CD14-positive monocyte (primary cell): ENCODE measurements at regions not wholly inside any gene's neighbourhood (a gene's known extent, or its start where the extent isn't known, plus 50 kb on each side); places are given as distances from the start of the nearest gene placed in this dataset.

Experiments
- DNase-seq, 3 donors: peaks; one replicate each; pipeline ENCODE4 v3.0.0-alpha.2; 2011 to 2022
- H2AFZ ChIP-seq: 2 replicates; pipeline ENCODE4 v1.6.0; 2012; ENCODE audit warnings: mild to moderate bottlenecking, low read depth, low read length, inconsistent platforms; ENCODE audit not compliant: insufficient read depth, poor library complexity, severe bottlenecking
- H3K27ac ChIP-seq, 2 donors: 1 replicate in 1 of 2; 2 replicates in 1 of 2; pipeline ENCODE4 v1.5.1; 2012 to 2013; ENCODE audit warnings: low read length in 2 of 2, control low read depth in 1 of 2, inconsistent platforms in 1 of 2, low read depth in 1 of 2, mild to moderate bottlenecking in 1 of 2
- H3K27me3 ChIP-seq, 2 donors: one replicate each; pipeline versions ENCODE4 v1.6.0 to v1.6.1; 2011 to 2013; ENCODE audit warnings: low read length in 2 of 2; ENCODE audit not compliant: control insufficient read depth in 2 of 2, insufficient read depth in 2 of 2
- H3K36me3 ChIP-seq, 2 donors: replicated peaks in 1 of 2; 1 replicate in 1 of 2; 2 replicates in 1 of 2; pipeline versions ENCODE4 v1.5.1 to v1.6.1; 2012 to 2013; ENCODE audit warnings: low read length in 2 of 2, control low read depth in 1 of 2, inconsistent platforms in 1 of 2, mild to moderate bottlenecking in 1 of 2; ENCODE audit not compliant: insufficient read depth in 2 of 2, control insufficient read depth in 1 of 2
- H3K4me1 ChIP-seq, 2 donors: 1 replicate in 1 of 2; 2 replicates in 1 of 2; pipeline versions ENCODE4 v1.5.1 to v1.6.1; 2012 to 2013; ENCODE audit warnings: low read length in 2 of 2, control low read depth in 1 of 2, inconsistent platforms in 1 of 2, mild to moderate bottlenecking in 1 of 2, moderate library complexity in 1 of 2; ENCODE audit not compliant: insufficient read depth in 2 of 2, control insufficient read depth in 1 of 2
- H3K4me2 ChIP-seq: replicated peaks from 2 replicates; pipeline ENCODE3; 2012; ENCODE audit warnings: low read length, moderate library complexity, mild to moderate bottlenecking; ENCODE audit not compliant: poor library complexity, severe bottlenecking; ENCODE audit errors: extremely low read depth
- H3K4me3 ChIP-seq, 3 experiments: fragments of 200-600 bp in 1 of 3; sonication (generic) in 1 of 3; replicated peaks in 1 of 3; 1 replicate in 2 of 3; 2 replicates in 1 of 3; pipeline ENCODE4 v1.5.1; 2011 to 2013; ENCODE audit warnings: low read length in 3 of 3, mild to moderate bottlenecking in 3 of 3, control low read depth in 2 of 3, low read depth in 2 of 3, inconsistent platforms in 1 of 3, moderate library complexity in 1 of 3
- H3K79me2 ChIP-seq: 2 replicates; pipeline ENCODE4 v1.6.0; 2012; ENCODE audit warnings: mild to moderate bottlenecking, control low read depth, inconsistent platforms, low read length, moderate library complexity; ENCODE audit not compliant: insufficient read depth
- H3K9ac ChIP-seq: 2 replicates; pipeline ENCODE4 v1.6.0; 2017; ENCODE audit warnings: low read length, mild to moderate bottlenecking; ENCODE audit not compliant: insufficient read depth, poor library complexity, severe bottlenecking
- H3K9me3 ChIP-seq, 2 donors: replicated peaks in 1 of 2; 1 replicate in 1 of 2; 2 replicates in 1 of 2; pipeline versions ENCODE4 v1.5.1 to v1.6.1; 2012 to 2013; ENCODE audit warnings: low read length in 2 of 2, control low read depth in 1 of 2; ENCODE audit not compliant: control insufficient read depth in 1 of 2, insufficient read depth in 1 of 2
- H4K20me1 ChIP-seq: 2 replicates; pipeline ENCODE4 v1.6.0; 2012; ENCODE audit warnings: mild to moderate bottlenecking, low read length, control low read depth, moderate library complexity; ENCODE audit not compliant: insufficient read depth
- H3K27ac Mint-ChIP-seq, 7 donors: one replicate each; pipeline ENCODE4 v1.8.0; 2020; ENCODE audit warnings: mild to moderate bottlenecking in 7 of 7, mixed read lengths in 7 of 7, moderate library complexity in 6 of 7, inconsistent platforms in 2 of 7
- H3K27me3 Mint-ChIP-seq, 3 donors: one replicate each; pipeline ENCODE4 v1.8.0; 2021 to 2022; ENCODE audit warnings: low read depth in 3 of 3, mild to moderate bottlenecking in 3 of 3, mixed read lengths in 3 of 3, moderate library complexity in 3 of 3, inconsistent platforms in 1 of 3
- H3K36me3 Mint-ChIP-seq, 2 donors: one replicate each; pipeline ENCODE4 v1.8.0; 2020; ENCODE audit warnings: mixed read lengths in 2 of 2, inconsistent platforms in 1 of 2, mild to moderate bottlenecking in 1 of 2
- H3K4me1 Mint-ChIP-seq: one replicate; pipeline ENCODE4 v1.8.0; 2020; ENCODE audit warnings: mild to moderate bottlenecking, mixed read lengths
- H3K4me3 Mint-ChIP-seq, 2 donors: one replicate each; pipeline ENCODE4 v1.8.0; 2020; ENCODE audit warnings: mild to moderate bottlenecking in 2 of 2, mixed read lengths in 2 of 2, moderate library complexity in 1 of 2
- H3K9me3 Mint-ChIP-seq, 7 donors: one replicate each; pipeline ENCODE4 v1.8.0; 2020 to 2022; ENCODE audit warnings: mixed read lengths in 7 of 7, mild to moderate bottlenecking in 6 of 7, moderate library complexity in 6 of 7, inconsistent platforms in 2 of 7
- CTCF ChIP-seq: fragments of 200-600 bp; IDR thresholded peaks from one replicate; pipeline ENCODE4 v1.8.0; 2022; ENCODE audit warnings: antibody characterized with exemption, mild to moderate bottlenecking
- WGBS: methylation state at CpG from one replicate; pipeline ENCODE4 v1.1.5; 2013; ENCODE audit warnings: missing lambda C conversion rate; ENCODE audit not compliant: insufficient coverage; 5-methylcytosine and 5-hydroxymethylcytosine counted together
- intact Hi-C, 2 donors: fragments of 100-400 bp; cut with micrococcal nuclease; formaldehyde crosslinking; loops; one replicate each; pipeline versions ENCODE4 v1.15.0 to v1.15.1; 2023

- Mint-ChIP-seq H3K4me1 (peaks cover 12% of the 10 kb centered on the region), H3K9me3 (peaks cover 0 to 10% (median 3%) of the 10 kb centered on the region in 7 donors), H3K27ac (no peak overlapping the region), H3K4me3 (no peak overlapping the region), H3K36me3 (no peaks in the 10 kb centered on the region), H3K27me3 (peaks cover 1 to 11% (median 5%) of the 10 kb centered on the region in 3 donors)
- Histone ChIP-seq H3K36me3 (no peaks in the 10 kb centered on the region), H3K9ac (no peak overlapping the region), H3K4me3 (no peak overlapping the region), H3K4me2 (no peak overlapping the region), H3K27ac (no peak overlapping the region), H3K9me3 (no peaks in the 10 kb centered on the region), H3K79me2 (no peaks in the 10 kb centered on the region), H4K20me1 (no peaks in the 10 kb centered on the region), H2AFZ (no peak overlapping the region), H3K27me3 (no peaks in the 10 kb centered on the region), H3K4me1 (no peaks in the 10 kb centered on the region)
- DNase-seq, result no peak
- no peak for TF ChIP-seq CTCF
- intact Hi-C loops, result no loop called here
- WGBS, result 99% methylated on average over 9 of the region's 13 CpGs
These were observed 69.5 kb upstream of the IER5L start for GRCh38 chr9:129247285-129248153.

GRCh38 chr9:129245276-129245675 is 67.2 kb upstream of the IER5L start:
- no peak overlapping the region for H2AFZ ChIP-seq
- peaks cover 1 to 7% (median 5%) of the 10 kb centered on the region in 3 donors for H3K27me3 Mint-ChIP-seq
- no peak overlapping the region for H3K4me3 ChIP-seq

More at GRCh38 chr9:129245276-129245675, 67.2 kb upstream of the IER5L start:
- Histone ChIP-seq H3K27me3 (no peaks in the 10 kb centered on the region), H3K9ac (no peak overlapping the region), H3K4me2 (no peak overlapping the region), H4K20me1 (no peaks in the 10 kb centered on the region), H3K36me3 (no peaks in the 10 kb centered on the region), H3K27ac (no peak overlapping the region), H3K4me1 (no peaks in the 10 kb centered on the region), H3K9me3 (no peaks in the 10 kb centered on the region), H3K79me2 (no peaks in the 10 kb centered on the region)
- Mint-ChIP-seq H3K27ac (no peak overlapping the region), H3K9me3 (peaks cover 0 to 10% (median 3%) of the 10 kb centered on the region in 7 donors), H3K36me3 (no peaks in the 10 kb centered on the region), H3K4me1 (peaks cover 7% of the 10 kb centered on the region), H3K4me3 (no peak overlapping the region)
- TF ChIP-seq CTCF, result no peak
- intact Hi-C loops, result no loop called here
- WGBS, result 66% methylated on average over 14 of the region's 15 CpGs
- DNase-seq, result peak in 2 of 3 donors; percentile 10 to 18
